A549 (cell line): ENCODE measurements at regions not wholly inside any gene's neighbourhood (a gene's known extent, or its start where the extent isn't known, plus 50 kb on each side); places are given as distances from the start of the nearest gene placed in this dataset.

Source experiments
- BHLHE40 ChIP-seq: IDR thresholded peaks from 2 replicates; pipeline ENCODE4 v1.6.1; 2012; ENCODE audit warnings: low read depth, low read length, inconsistent platforms
- CEBPB ChIP-seq, 2 experiments: fragments of >200 bp in 1 of 2; sonication (Bioruptor Twin) in 1 of 2; formaldehyde crosslinking in 1 of 2; IDR thresholded peaks; 2 replicates each; pipeline ENCODE4 v1.6.1; 2012 to 2016
- HDAC2 ChIP-seq: fragments of 200-600 bp; sonication (generic); IDR thresholded peaks from 2 replicates; pipeline ENCODE4 v1.6.1; 2016
- KDM5A ChIP-seq: fragments of 200-600 bp; sonication (generic); IDR thresholded peaks from 2 replicates; pipeline ENCODE4 v1.6.1; 2016; ENCODE audit warnings: antibody characterized with exemption, mild to moderate bottlenecking
- NPAS2 ChIP-seq: fragments of 250-450 bp; sonication (Bioruptor Pico); IDR thresholded peaks from 2 replicates; pipeline ENCODE4 v1.8.0; 2022; ENCODE audit warnings: mild to moderate bottlenecking, moderate library complexity, borderline replicate concordance
- POLR2A ChIP-seq: IDR thresholded peaks from 2 replicates; pipeline ENCODE4 v1.6.1; 2012; ENCODE audit warnings: mild to moderate bottlenecking, low read length
- SREBF2 ChIP-seq: fragments of 450-650 bp; IDR thresholded peaks from 2 replicates; pipeline ENCODE4 v1.6.1; 2014; ENCODE audit warnings: mild to moderate bottlenecking, moderate library complexity
- TF ChIP-seq, protein P1 (sequence below): fragments of >200 bp; sonication (Bioruptor Twin); formaldehyde crosslinking; IDR thresholded peaks from 3 replicates; pipeline ENCODE4 v1.5.1; 2016
- TF ChIP-seq, protein P2 (sequence below): IDR thresholded peaks from 2 replicates; pipeline ENCODE4 v1.6.1; 2012; ENCODE audit warnings: low read depth, borderline replicate concordance
- TF ChIP-seq, protein P3 (sequence below): fragments of 200-600 bp; sonication (generic); IDR thresholded peaks from 2 replicates; pipeline ENCODE4 v1.6.1; 2016; ENCODE audit warnings: antibody characterized with exemption, mild to moderate bottlenecking, moderate library complexity

DNA sequence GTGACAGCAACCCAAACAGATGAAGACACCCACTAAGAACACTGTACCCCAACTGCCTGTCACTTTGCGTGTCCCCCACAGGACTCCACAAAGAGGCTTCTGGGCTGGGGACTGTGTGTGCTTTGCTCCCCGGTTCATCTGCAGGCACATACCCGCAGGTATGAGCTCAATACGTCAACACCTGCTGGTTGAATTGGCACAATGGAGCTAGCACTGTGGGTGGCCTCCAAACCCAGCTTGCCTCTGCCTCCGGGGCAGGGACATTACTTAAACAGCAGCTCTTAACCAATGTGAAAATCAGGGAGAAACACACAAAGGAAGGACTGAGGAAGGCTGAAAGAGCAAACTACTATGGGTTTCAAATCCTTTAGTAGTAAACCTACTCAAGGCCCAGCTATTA is 140.2 kb upstream of the TIAM1 start:
- TF ChIP-seq, protein P1, sequence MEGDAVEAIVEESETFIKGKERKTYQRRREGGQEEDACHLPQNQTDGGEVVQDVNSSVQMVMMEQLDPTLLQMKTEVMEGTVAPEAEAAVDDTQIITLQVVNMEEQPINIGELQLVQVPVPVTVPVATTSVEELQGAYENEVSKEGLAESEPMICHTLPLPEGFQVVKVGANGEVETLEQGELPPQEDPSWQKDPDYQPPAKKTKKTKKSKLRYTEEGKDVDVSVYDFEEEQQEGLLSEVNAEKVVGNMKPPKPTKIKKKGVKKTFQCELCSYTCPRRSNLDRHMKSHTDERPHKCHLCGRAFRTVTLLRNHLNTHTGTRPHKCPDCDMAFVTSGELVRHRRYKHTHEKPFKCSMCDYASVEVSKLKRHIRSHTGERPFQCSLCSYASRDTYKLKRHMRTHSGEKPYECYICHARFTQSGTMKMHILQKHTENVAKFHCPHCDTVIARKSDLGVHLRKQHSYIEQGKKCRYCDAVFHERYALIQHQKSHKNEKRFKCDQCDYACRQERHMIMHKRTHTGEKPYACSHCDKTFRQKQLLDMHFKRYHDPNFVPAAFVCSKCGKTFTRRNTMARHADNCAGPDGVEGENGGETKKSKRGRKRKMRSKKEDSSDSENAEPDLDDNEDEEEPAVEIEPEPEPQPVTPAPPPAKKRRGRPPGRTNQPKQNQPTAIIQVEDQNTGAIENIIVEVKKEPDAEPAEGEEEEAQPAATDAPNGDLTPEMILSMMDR: no peak
- TF ChIP-seq, protein P2, sequence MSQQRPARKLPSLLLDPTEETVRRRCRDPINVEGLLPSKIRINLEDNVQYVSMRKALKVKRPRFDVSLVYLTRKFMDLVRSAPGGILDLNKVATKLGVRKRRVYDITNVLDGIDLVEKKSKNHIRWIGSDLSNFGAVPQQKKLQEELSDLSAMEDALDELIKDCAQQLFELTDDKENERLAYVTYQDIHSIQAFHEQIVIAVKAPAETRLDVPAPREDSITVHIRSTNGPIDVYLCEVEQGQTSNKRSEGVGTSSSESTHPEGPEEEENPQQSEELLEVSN: no peak
- TF ChIP-seq KDM5A: no peak
- no peak for TF ChIP-seq POLR2A
- no peak for TF ChIP-seq NPAS2 (CRISPR knock-in tag)
- TF ChIP-seq HDAC2: no peak
- TF ChIP-seq, protein P3, sequence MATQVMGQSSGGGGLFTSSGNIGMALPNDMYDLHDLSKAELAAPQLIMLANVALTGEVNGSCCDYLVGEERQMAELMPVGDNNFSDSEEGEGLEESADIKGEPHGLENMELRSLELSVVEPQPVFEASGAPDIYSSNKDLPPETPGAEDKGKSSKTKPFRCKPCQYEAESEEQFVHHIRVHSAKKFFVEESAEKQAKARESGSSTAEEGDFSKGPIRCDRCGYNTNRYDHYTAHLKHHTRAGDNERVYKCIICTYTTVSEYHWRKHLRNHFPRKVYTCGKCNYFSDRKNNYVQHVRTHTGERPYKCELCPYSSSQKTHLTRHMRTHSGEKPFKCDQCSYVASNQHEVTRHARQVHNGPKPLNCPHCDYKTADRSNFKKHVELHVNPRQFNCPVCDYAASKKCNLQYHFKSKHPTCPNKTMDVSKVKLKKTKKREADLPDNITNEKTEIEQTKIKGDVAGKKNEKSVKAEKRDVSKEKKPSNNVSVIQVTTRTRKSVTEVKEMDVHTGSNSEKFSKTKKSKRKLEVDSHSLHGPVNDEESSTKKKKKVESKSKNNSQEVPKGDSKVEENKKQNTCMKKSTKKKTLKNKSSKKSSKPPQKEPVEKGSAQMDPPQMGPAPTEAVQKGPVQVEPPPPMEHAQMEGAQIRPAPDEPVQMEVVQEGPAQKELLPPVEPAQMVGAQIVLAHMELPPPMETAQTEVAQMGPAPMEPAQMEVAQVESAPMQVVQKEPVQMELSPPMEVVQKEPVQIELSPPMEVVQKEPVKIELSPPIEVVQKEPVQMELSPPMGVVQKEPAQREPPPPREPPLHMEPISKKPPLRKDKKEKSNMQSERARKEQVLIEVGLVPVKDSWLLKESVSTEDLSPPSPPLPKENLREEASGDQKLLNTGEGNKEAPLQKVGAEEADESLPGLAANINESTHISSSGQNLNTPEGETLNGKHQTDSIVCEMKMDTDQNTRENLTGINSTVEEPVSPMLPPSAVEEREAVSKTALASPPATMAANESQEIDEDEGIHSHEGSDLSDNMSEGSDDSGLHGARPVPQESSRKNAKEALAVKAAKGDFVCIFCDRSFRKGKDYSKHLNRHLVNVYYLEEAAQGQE: no peak
- TF ChIP-seq BHLHE40: no peak
- no peak for TF ChIP-seq SREBF2
- TF ChIP-seq CEBPB (IDR thresholded peaks at IDR 0.05): no peak
